Astrocyte (in vitro differentiated cells and primary cell): ENCODE measurements at regions not wholly inside any gene's neighbourhood (a gene's known extent, or its start where the extent isn't known, plus 50 kb on each side); places are given as distances from the start of the nearest gene placed in this dataset.

Experiments
- DNase-seq: peaks from one replicate; pipeline ENCODE4 v3.0.0-alpha.2; 2010; ENCODE audit warnings: low read depth
- FAIRE-seq: peaks from 2 replicates; lab custom pipeline; 2011; peaks lifted over from hg19 to GRCh38; lab: Jason Lieb, UNC
- H2AFZ ChIP-seq: 2 replicates; pipeline ENCODE4 v1.6.0; 2012; ENCODE audit warnings: low read depth, low read length, inconsistent platforms
- H3K27ac ChIP-seq: 2 replicates; pipeline ENCODE4 v1.5.1; 2011; ENCODE audit warnings: low read depth, low read length, inconsistent platforms
- H3K27me3 ChIP-seq: 2 replicates; pipeline ENCODE4 v1.6.0; 2011; ENCODE audit warnings: low read length, inconsistent platforms; ENCODE audit not compliant: insufficient read depth
- H3K36me3 ChIP-seq: 2 replicates; pipeline ENCODE4 v1.5.1; 2011; ENCODE audit warnings: low read length, inconsistent platforms; ENCODE audit not compliant: insufficient read depth
- H3K4me1 ChIP-seq: 2 replicates; pipeline ENCODE4 v1.5.1; 2011; ENCODE audit warnings: low read length, inconsistent platforms; ENCODE audit not compliant: insufficient read depth
- H3K4me2 ChIP-seq: 2 replicates; pipeline ENCODE4 v1.6.0; 2012; ENCODE audit warnings: low read length, inconsistent platforms
- H3K4me3 ChIP-seq: 2 replicates; pipeline ENCODE4 v1.5.1; 2011; ENCODE audit warnings: low read depth, mild to moderate bottlenecking, low read length, inconsistent platforms; ENCODE audit not compliant: insufficient read depth
- H3K79me2 ChIP-seq: 2 replicates; pipeline ENCODE4 v1.6.0; 2012; ENCODE audit warnings: mild to moderate bottlenecking, low read length, inconsistent platforms; ENCODE audit not compliant: insufficient read depth
- H3K9ac ChIP-seq: 2 replicates; pipeline ENCODE4 v1.6.0; 2012; ENCODE audit warnings: mild to moderate bottlenecking, low read length, inconsistent platforms
- H3K9me3 ChIP-seq: 2 replicates; pipeline ENCODE4 v1.5.1; 2012; ENCODE audit warnings: low read depth, mild to moderate bottlenecking, low read length, inconsistent platforms; ENCODE audit not compliant: insufficient read depth
- H4K20me1 ChIP-seq: 2 replicates; pipeline ENCODE4 v1.6.0; 2012; ENCODE audit warnings: low read length, inconsistent platforms; ENCODE audit not compliant: insufficient read depth
- H3K27ac Mint-ChIP-seq: one replicate; pipeline ENCODE4 v1.8.0; 2021; ENCODE audit warnings: mild to moderate bottlenecking, mixed read lengths; ENCODE audit not compliant: unreplicated experiment
- H3K27me3 Mint-ChIP-seq: one replicate; pipeline ENCODE4 v1.8.0; 2021; ENCODE audit warnings: low read depth, mixed read lengths; ENCODE audit not compliant: unreplicated experiment
- H3K36me3 Mint-ChIP-seq: one replicate; pipeline ENCODE4 v1.8.0; 2021; ENCODE audit warnings: low read depth, mixed read lengths; ENCODE audit not compliant: unreplicated experiment
- H3K4me1 Mint-ChIP-seq: one replicate; pipeline ENCODE4 v1.8.0; 2021; ENCODE audit warnings: low read depth, mixed read lengths; ENCODE audit not compliant: unreplicated experiment
- H3K4me3 Mint-ChIP-seq: one replicate; pipeline ENCODE4 v1.8.0; 2021; ENCODE audit warnings: mild to moderate bottlenecking, moderate library complexity, mixed read lengths; ENCODE audit not compliant: unreplicated experiment
- H3K9me3 Mint-ChIP-seq: one replicate; pipeline ENCODE4 v1.8.0; 2021; ENCODE audit warnings: mild to moderate bottlenecking, mixed read lengths; ENCODE audit not compliant: unreplicated experiment
- EZH2 ChIP-seq: IDR thresholded peaks from 2 replicates; pipeline ENCODE4 v1.6.1; 2012; ENCODE audit warnings: mild to moderate bottlenecking, low read length, inconsistent platforms; ENCODE audit not compliant: insufficient read depth
- TF ChIP-seq, protein P1 (sequence below): IDR thresholded peaks from 2 replicates; pipeline ENCODE4 v1.5.1; 2011; ENCODE audit warnings: low read depth, mild to moderate bottlenecking, inconsistent platforms, low read length, moderate library complexity; ENCODE audit not compliant: insufficient read depth

DNA sequence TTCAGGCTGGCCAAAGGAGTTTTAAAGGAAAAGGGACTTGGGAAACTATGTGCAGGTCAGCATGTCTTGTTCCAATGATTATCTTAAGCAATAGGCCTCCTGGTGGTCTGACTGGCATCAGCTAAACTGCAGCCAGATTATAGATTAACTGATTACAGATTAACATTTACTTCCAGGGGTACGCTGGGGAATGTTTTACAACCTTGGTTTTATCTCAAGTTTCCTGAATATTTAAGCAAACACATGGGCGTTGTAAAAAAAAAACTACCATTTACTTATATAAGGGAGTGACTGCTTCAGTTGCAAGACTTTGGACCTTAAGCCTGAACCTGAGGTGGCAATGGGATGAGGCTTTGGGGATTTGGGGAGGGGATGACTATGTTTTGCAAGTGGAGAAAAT, 600.6 kb upstream of the B3GALT2 start:
- no peaks in the 10 kb centered on the region for H3K9me3 ChIP-seq
- FAIRE-seq (no peak), DNase-seq (no peak)
- TF ChIP-seq EZH2: no peak
- TF ChIP-seq, protein P1, sequence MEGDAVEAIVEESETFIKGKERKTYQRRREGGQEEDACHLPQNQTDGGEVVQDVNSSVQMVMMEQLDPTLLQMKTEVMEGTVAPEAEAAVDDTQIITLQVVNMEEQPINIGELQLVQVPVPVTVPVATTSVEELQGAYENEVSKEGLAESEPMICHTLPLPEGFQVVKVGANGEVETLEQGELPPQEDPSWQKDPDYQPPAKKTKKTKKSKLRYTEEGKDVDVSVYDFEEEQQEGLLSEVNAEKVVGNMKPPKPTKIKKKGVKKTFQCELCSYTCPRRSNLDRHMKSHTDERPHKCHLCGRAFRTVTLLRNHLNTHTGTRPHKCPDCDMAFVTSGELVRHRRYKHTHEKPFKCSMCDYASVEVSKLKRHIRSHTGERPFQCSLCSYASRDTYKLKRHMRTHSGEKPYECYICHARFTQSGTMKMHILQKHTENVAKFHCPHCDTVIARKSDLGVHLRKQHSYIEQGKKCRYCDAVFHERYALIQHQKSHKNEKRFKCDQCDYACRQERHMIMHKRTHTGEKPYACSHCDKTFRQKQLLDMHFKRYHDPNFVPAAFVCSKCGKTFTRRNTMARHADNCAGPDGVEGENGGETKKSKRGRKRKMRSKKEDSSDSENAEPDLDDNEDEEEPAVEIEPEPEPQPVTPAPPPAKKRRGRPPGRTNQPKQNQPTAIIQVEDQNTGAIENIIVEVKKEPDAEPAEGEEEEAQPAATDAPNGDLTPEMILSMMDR: no peak
- Mint-ChIP-seq H3K36me3 (no peaks in the 10 kb centered on the region), H3K4me1 (no peaks in the 10 kb centered on the region), H3K27ac (no peak overlapping the region), H3K27me3 (no peaks in the 10 kb centered on the region), H3K4me3 (no peak overlapping the region), H3K9me3 (no peaks in the 10 kb centered on the region)
- no peak overlapping the region for H3K27ac ChIP-seq
- no peak overlapping the region for H2AFZ ChIP-seq
- H3K27me3 ChIP-seq: no peaks in the 10 kb centered on the region
- H3K4me2 ChIP-seq: no peak overlapping the region
- H3K36me3 ChIP-seq: no peaks in the 10 kb centered on the region
- H4K20me1 ChIP-seq: no peaks in the 10 kb centered on the region
- no peak overlapping the region for H3K4me3 ChIP-seq
- no peaks in the 10 kb centered on the region for H3K4me1 ChIP-seq
- H3K79me2 ChIP-seq: no peaks in the 10 kb centered on the region
- H3K9ac ChIP-seq: no peak overlapping the region

DNA sequence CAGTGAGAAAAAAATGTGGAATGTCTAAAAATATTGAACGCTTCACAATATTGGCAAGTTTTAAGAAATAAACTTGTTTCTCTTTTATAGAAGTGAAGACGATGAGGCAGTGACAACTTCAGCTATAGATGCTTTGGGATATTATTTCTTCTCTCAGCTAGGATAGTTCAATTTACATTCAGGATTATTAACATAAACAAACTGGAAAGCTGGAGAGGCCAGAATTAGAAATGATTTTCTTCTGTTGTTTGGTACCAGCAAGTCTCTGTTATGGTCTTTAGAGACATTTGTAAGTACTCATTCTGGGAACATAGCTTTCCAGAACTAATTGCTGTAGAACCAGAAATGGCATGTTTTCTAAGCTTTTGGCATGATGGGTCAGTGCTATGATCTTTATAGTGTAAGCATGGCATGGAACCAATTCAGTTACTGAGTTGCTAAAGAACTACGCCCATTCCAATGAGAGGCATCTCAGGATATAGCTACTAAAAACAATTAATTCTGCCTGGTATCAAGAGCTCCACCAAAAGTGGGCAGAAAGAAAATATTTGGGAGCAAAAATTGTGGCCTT, 599.5 kb upstream of the B3GALT2 start:
- H2AFZ ChIP-seq: no peak overlapping the region
- H3K79me2 ChIP-seq: no peaks in the 10 kb centered on the region
- no peak for FAIRE-seq
- no peak overlapping the region for H3K27ac ChIP-seq
- TF ChIP-seq EZH2: no peak
- TF ChIP-seq, protein P1: no peak
- H3K9ac ChIP-seq: no peak overlapping the region
- H3K9me3 Mint-ChIP-seq: no peaks in the 10 kb centered on the region
- H3K27me3 ChIP-seq: no peaks in the 10 kb centered on the region
- H3K36me3 Mint-ChIP-seq: no peaks in the 10 kb centered on the region
- no peak overlapping the region for H3K27ac Mint-ChIP-seq
- H3K27me3 Mint-ChIP-seq: no peaks in the 10 kb centered on the region
- no peaks in the 10 kb centered on the region for H4K20me1 ChIP-seq
- no peaks in the 10 kb centered on the region for H3K36me3 ChIP-seq
- no peak overlapping the region for H3K4me3 Mint-ChIP-seq
- H3K4me2 ChIP-seq: no peak overlapping the region
- no peaks in the 10 kb centered on the region for H3K4me1 ChIP-seq
- DNase-seq: no peak
- H3K4me1 Mint-ChIP-seq: no peaks in the 10 kb centered on the region
- H3K9me3 ChIP-seq: no peaks in the 10 kb centered on the region
- H3K4me3 ChIP-seq: no peak overlapping the region

DNA sequence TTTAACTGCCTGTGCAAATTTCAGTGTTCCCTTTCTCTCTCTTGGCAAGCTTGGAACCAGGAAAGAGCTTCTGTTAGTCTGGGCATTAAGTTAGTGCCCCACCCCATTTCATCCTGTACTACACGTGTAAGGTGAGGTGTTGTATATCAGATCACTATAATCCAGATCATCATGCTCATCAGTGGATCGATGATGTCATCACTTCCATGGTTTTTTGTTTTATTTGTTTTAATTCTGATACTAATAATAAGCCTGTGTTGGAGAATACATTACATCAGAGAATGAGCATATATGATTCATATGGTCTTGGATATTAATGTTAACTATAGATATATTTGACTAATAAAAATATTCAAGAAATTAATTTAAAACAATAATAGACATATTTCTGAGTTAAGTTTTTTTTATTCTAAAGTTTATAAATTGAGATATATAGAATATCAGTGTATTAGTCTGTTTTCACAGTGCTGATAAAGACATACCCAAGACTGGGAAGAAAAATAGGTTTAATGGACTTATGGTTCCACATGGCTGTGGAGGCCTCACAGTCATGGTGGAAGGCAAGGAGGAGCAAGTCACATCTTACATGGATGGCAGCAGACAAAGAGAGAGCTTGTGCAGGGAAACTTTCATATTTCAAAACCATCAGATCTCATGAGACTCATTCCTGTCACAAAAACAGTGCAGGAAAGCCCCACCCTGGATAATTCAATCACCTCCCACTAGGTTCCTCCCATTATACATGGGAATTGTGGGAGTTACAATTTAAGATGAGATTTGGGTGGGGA, 588.3 kb upstream of the B3GALT2 start:
- no peaks in the 10 kb centered on the region for H3K4me1 Mint-ChIP-seq
- no peaks in the 10 kb centered on the region for H3K9me3 ChIP-seq
- no peak for DNase-seq
- H3K4me3 Mint-ChIP-seq: no peak overlapping the region
- H3K27me3 ChIP-seq: no peaks in the 10 kb centered on the region
- H2AFZ ChIP-seq: no peak overlapping the region
- H3K27ac ChIP-seq: no peak overlapping the region
- no peak for TF ChIP-seq EZH2
- TF ChIP-seq, protein P1: no peak
- H3K4me1 ChIP-seq: no peaks in the 10 kb centered on the region
- H3K27ac Mint-ChIP-seq: no peak overlapping the region
- H3K4me3 ChIP-seq: no peak overlapping the region
- no peaks in the 10 kb centered on the region for H3K27me3 Mint-ChIP-seq
- no peaks in the 10 kb centered on the region for H3K79me2 ChIP-seq
- H3K36me3 ChIP-seq: no peaks in the 10 kb centered on the region
- H3K9ac ChIP-seq: no peak overlapping the region
- no peak overlapping the region for H3K4me2 ChIP-seq
- H3K36me3 Mint-ChIP-seq: no peaks in the 10 kb centered on the region
- no peaks in the 10 kb centered on the region for H4K20me1 ChIP-seq
- H3K9me3 Mint-ChIP-seq: peaks cover 11% of the 10 kb centered on the region
- FAIRE-seq: no peak
